OCI-LY3 (cell line): ENCODE measurements at regions not wholly inside any gene's neighbourhood (a gene's known extent, or its start where the extent isn't known, plus 50 kb on each side); places are given as distances from the start of the nearest gene placed in this dataset.

Experiments used
- EZH2phosphoT487 ChIP-seq: fragments of 200-600 bp; shearing (Covaris generic); IDR thresholded peaks from 2 replicates; pipeline ENCODE4 v1.6.1; 2018; ENCODE audit warnings: antibody characterized with exemption, mixed run types, low read depth
- TF ChIP-seq, protein P1 (sequence below): fragments of 200-600, 300-600 bp; sonication (generic); IDR thresholded peaks from 2 replicates; pipeline ENCODE4 v1.5.1; 2014; ENCODE audit warnings: antibody characterized with exemption, low read length, low read depth

DNA sequence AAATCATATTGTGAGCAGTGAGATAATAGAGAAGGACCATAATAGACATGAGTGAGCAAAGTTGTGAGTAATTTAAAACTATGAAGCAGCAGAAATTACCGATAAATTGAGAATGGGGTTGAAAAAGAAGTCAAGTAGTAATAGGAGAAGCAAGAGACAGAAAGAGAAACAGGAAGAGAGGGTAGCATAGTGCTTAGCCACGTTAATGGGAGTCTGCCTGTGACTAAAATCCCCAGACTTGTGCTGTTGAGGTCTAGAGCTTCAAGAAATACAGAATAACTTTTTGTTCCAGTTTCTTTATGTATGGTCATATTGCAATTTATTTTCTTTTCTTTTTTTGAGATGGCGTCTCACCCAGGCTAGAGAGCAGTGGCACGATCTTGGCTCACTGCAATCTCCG, 368.7 kb downstream of the METTL15 start:
- TF ChIP-seq, protein P1, sequence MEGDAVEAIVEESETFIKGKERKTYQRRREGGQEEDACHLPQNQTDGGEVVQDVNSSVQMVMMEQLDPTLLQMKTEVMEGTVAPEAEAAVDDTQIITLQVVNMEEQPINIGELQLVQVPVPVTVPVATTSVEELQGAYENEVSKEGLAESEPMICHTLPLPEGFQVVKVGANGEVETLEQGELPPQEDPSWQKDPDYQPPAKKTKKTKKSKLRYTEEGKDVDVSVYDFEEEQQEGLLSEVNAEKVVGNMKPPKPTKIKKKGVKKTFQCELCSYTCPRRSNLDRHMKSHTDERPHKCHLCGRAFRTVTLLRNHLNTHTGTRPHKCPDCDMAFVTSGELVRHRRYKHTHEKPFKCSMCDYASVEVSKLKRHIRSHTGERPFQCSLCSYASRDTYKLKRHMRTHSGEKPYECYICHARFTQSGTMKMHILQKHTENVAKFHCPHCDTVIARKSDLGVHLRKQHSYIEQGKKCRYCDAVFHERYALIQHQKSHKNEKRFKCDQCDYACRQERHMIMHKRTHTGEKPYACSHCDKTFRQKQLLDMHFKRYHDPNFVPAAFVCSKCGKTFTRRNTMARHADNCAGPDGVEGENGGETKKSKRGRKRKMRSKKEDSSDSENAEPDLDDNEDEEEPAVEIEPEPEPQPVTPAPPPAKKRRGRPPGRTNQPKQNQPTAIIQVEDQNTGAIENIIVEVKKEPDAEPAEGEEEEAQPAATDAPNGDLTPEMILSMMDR, result no peak
- TF ChIP-seq EZH2phosphoT487, result no peak
